ENCODE measurements at regions not wholly inside any gene's neighbourhood (a gene's known extent, or its start where the extent isn't known, plus 50 kb on each side); places are given as distances from the start of the nearest gene placed in this dataset.

GRCh38 chr6:6515691-6516607, 72.6 kb upstream of the LY86 start:
- Histone ChIP-seq H4K20me1 (ENCODE audit: insufficient read depth, low read length) (no peaks in the 10 kb centered on the region), H3K27ac (ENCODE audit: low read length) (no peak overlapping the region), H3K27me3 (ENCODE audit: low read depth, low read length) (peaks cover 62% of the 10 kb centered on the region), H2AFZ (ENCODE audit: low read depth, low read length) (no peak overlapping the region), H3K9ac (ENCODE audit: low read length) (no peak overlapping the region), H3K36me3 (replicated peaks; ENCODE audit: low read depth, low read length) (no peaks in the 10 kb centered on the region), H3K4me2 (ENCODE audit: low read length) (no peak overlapping the region), H3K79me2 (ENCODE audit: low read length) (no peaks in the 10 kb centered on the region), H3K9me3 (ENCODE audit: insufficient read depth, low read length) (no peaks in the 10 kb centered on the region), H3K4me3 (ENCODE audit: low read length) (no peak overlapping the region), H3K4me1 (ENCODE audit: low read length) (peaks cover 5% of the 10 kb centered on the region; the same call in 1 of the 2 replicates)
- no peak for TF ChIP-seq CTCF (IDR thresholded peaks at IDR 0.05; ENCODE audit: low read depth, low read length)
- TF ChIP-seq EZH2phosphoT487 (IDR thresholded peaks at IDR 0.05; ENCODE audit: low read depth), result no peak

- peaks cover 5% of the 10 kb centered on the region; the same call in 1 of the 2 replicates for H3K4me1 ChIP-seq (ENCODE audit: low read length)
- H4K20me1 ChIP-seq (ENCODE audit: insufficient read depth, low read length), result no peaks in the 10 kb centered on the region
- H3K4me2 ChIP-seq (ENCODE audit: low read length), result no peak overlapping the region
- no peaks in the 10 kb centered on the region for H3K79me2 ChIP-seq (ENCODE audit: low read length)
- H3K4me3 ChIP-seq (ENCODE audit: low read length), result no peak overlapping the region
- H3K9ac ChIP-seq (ENCODE audit: low read length), result no peak overlapping the region
- H2AFZ ChIP-seq (ENCODE audit: low read depth, low read length), result no peak overlapping the region
- H3K36me3 ChIP-seq (replicated peaks; ENCODE audit: low read depth, low read length), result no peaks in the 10 kb centered on the region
- TF ChIP-seq CTCF (IDR thresholded peaks at IDR 0.05; ENCODE audit: low read depth, low read length), result no peak
- TF ChIP-seq EZH2phosphoT487 (IDR thresholded peaks at IDR 0.05; ENCODE audit: low read depth), result no peak
- H3K27me3 ChIP-seq (ENCODE audit: low read depth, low read length), result peaks cover 62% of the 10 kb centered on the region
- H3K9me3 ChIP-seq (ENCODE audit: insufficient read depth, low read length), result no peaks in the 10 kb centered on the region
- no peak overlapping the region for H3K27ac ChIP-seq (ENCODE audit: low read length)
These were observed 71.7 kb upstream of the LY86 start for GRCh38 chr6:6516666-6517458.

- Histone ChIP-seq H3K4me1 (ENCODE audit: low read length) (peaks cover 5% of the 10 kb centered on the region; the same call in 1 of the 2 replicates), H3K9me3 (ENCODE audit: insufficient read depth, low read length) (no peaks in the 10 kb centered on the region), H3K27ac (ENCODE audit: low read length) (no peak overlapping the region), H3K9ac (ENCODE audit: low read length) (no peak overlapping the region), H2AFZ (ENCODE audit: low read depth, low read length) (no peak overlapping the region), H4K20me1 (ENCODE audit: insufficient read depth, low read length) (no peaks in the 10 kb centered on the region), H3K4me3 (ENCODE audit: low read length) (no peak overlapping the region), H3K79me2 (ENCODE audit: low read length) (no peaks in the 10 kb centered on the region), H3K36me3 (replicated peaks; ENCODE audit: low read depth, low read length) (no peaks in the 10 kb centered on the region), H3K4me2 (ENCODE audit: low read length) (no peak overlapping the region), H3K27me3 (ENCODE audit: low read depth, low read length) (peaks cover 44% of the 10 kb centered on the region)
- TF ChIP-seq CTCF (IDR thresholded peaks at IDR 0.05; ENCODE audit: low read depth, low read length), result no peak
- TF ChIP-seq EZH2phosphoT487 (IDR thresholded peaks at IDR 0.05; ENCODE audit: low read depth), result no peak
These were observed 69.7 kb upstream of the LY86 start for GRCh38 chr6:6518631-6519427.
